ENCODE measurements at regions not wholly inside any gene's neighbourhood (a gene's known extent, or its start where the extent isn't known, plus 50 kb on each side); places are given as distances from the start of the nearest gene placed in this dataset.

DNA sequence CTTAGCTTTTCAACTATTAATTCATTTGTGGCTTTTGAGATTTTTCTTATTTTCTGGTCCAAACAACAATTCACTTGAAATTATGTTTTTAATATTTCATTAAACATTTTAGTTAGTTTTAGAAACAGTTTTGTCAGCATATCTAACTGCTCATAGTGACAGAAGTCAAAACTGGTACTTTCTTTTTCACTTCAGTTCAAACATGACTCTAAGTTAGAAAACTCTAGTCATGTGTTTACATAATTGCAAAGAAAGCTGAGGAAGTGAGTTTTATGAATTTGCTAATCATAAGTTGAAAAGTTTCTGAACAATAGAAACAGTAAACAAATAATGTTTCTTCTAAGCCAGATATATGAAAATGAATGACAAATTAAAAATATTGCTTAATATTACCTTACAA is 1931.0 kb downstream of the EFNA5 start:
- TF ChIP-seq CTCF (IDR thresholded peaks at IDR 0.05): no peak
- TF ChIP-seq POLR2A (IDR thresholded peaks at IDR 0.05): no peak
- TF ChIP-seq POLR2AphosphoS5 (IDR thresholded peaks at IDR 0.05): no peak
